GM12878 (cell line): ENCODE measurements at regions not wholly inside any gene's neighbourhood (a gene's known extent, or its start where the extent isn't known, plus 50 kb on each side); places are given as distances from the start of the nearest gene placed in this dataset.

Source experiments
- ATF2 ChIP-seq: IDR thresholded peaks from 2 replicates; pipeline ENCODE4 v1.6.1; 2012; ENCODE audit warnings: low read length, inconsistent platforms
- ATF3 ChIP-seq: IDR thresholded peaks from 2 replicates; pipeline ENCODE4 v1.6.1; 2011; ENCODE audit warnings: low read depth, mild to moderate bottlenecking, low read length, moderate library complexity, borderline replicate concordance; ENCODE audit errors: extremely low read depth
- ATF7 ChIP-seq: fragments of 450-650 bp; IDR thresholded peaks from 2 replicates; pipeline ENCODE4 v1.6.1; 2016; ENCODE audit warnings: low read depth, mild to moderate bottlenecking
- BMI1 ChIP-seq: fragments of 450-650 bp; IDR thresholded peaks from 2 replicates; pipeline ENCODE4 v1.6.1; 2016; ENCODE audit warnings: mild to moderate bottlenecking, moderate library complexity, borderline replicate concordance
- CBX3 ChIP-seq: fragments of 200-600 bp; sonication (generic); IDR thresholded peaks from 2 replicates; pipeline ENCODE4 v1.6.1; 2016; ENCODE audit warnings: low read depth, borderline replicate concordance
- CHD1 ChIP-seq: IDR thresholded peaks from 2 replicates; pipeline ENCODE4 v1.6.1; 2012; ENCODE audit warnings: low read depth, low read length, improper control_type of control experiment
- EGR1 ChIP-seq, 2 experiments: IDR thresholded peaks; 1 replicate in 1 of 2; 2 replicates in 1 of 2; pipeline ENCODE4 v1.6.1; 2011 to 2012; ENCODE audit warnings: low read depth in 2 of 2, low read length in 2 of 2, borderline replicate concordance in 1 of 2, mild to moderate bottlenecking in 1 of 2, moderate library complexity in 1 of 2
- IKZF2 ChIP-seq, 2 experiments: fragments of 450-650 bp; IDR thresholded peaks; 2 replicates each; pipeline ENCODE4 v1.6.1; 2017; ENCODE audit warnings: mild to moderate bottlenecking in 2 of 2, moderate library complexity in 2 of 2
- JUNB ChIP-seq: IDR thresholded peaks from 2 replicates; pipeline ENCODE4 v1.6.1; 2016; ENCODE audit warnings: antibody characterized with exemption, mild to moderate bottlenecking
- MEF2B ChIP-seq: fragments of 450-650 bp; IDR thresholded peaks from 2 replicates; pipeline ENCODE4 v1.6.1; 2018; ENCODE audit warnings: mild to moderate bottlenecking, moderate library complexity; ENCODE audit not compliant: partially characterized antibody, poor library complexity, severe bottlenecking
- NFYB ChIP-seq: IDR thresholded peaks from 2 replicates; pipeline ENCODE4 v1.6.1; 2011; ENCODE audit warnings: low read depth, mild to moderate bottlenecking, low read length, improper control_type of control experiment, moderate library complexity; ENCODE audit not compliant: insufficient read depth
- NR2C2 ChIP-seq: IDR thresholded peaks from 2 replicates; pipeline ENCODE4 v1.6.1; 2011; ENCODE audit warnings: borderline replicate concordance, low read depth; ENCODE audit not compliant: control insufficient read depth, insufficient read length
- NR2F1 ChIP-seq: fragments of 450-650 bp; conservative IDR thresholded peaks from 2 replicates; pipeline ENCODE4 v1.6.1; 2017; ENCODE audit warnings: mild to moderate bottlenecking
- PAX8 ChIP-seq: fragments of 450-650 bp; IDR thresholded peaks from 2 replicates; pipeline ENCODE4 v1.6.1; 2017; ENCODE audit warnings: mild to moderate bottlenecking, moderate library complexity
- POLR2AphosphoS5 ChIP-seq: IDR thresholded peaks from 2 replicates; pipeline ENCODE4 v1.6.1; 2011; ENCODE audit warnings: mild to moderate bottlenecking, low read length, inconsistent platforms
- POU2F2 ChIP-seq: IDR thresholded peaks from 3 replicates; pipeline ENCODE4 v1.6.1; 2011; ENCODE audit warnings: low read depth, mild to moderate bottlenecking, low read length, borderline replicate concordance
- SIN3A ChIP-seq: IDR thresholded peaks from 2 replicates; pipeline ENCODE4 v1.6.1; 2012; ENCODE audit warnings: low read depth, low read length, improper control_type of control experiment
- SKIL ChIP-seq: fragments of 450-650 bp; IDR thresholded peaks from 2 replicates; pipeline ENCODE4 v1.6.1; 2017; ENCODE audit warnings: mild to moderate bottlenecking, low read depth, inconsistent platforms; ENCODE audit not compliant: poor library complexity, severe bottlenecking
- SMARCA5 ChIP-seq: fragments of 450-650 bp; IDR thresholded peaks from 2 replicates; pipeline ENCODE4 v1.6.1; 2017; ENCODE audit warnings: mild to moderate bottlenecking
- STAT1 ChIP-seq: fragments of 450-650 bp; conservative IDR thresholded peaks from 2 replicates; pipeline ENCODE4 v1.6.1; 2014; ENCODE audit warnings: antibody characterized with exemption, mild to moderate bottlenecking
- TBL1XR1 ChIP-seq: IDR thresholded peaks from 2 replicates; pipeline ENCODE4 v1.6.1; 2012; ENCODE audit warnings: low read depth, low read length, improper control_type of control experiment
- ZNF274 ChIP-seq: IDR thresholded peaks from one replicate; pipeline ENCODE4 v1.8.0; 2011; ENCODE audit not compliant: insufficient read length, insufficient read depth
- ZSCAN29 ChIP-seq: fragments of 450-650 bp; IDR thresholded peaks from 2 replicates; pipeline ENCODE4 v1.6.1; 2017; ENCODE audit warnings: mild to moderate bottlenecking, moderate library complexity
- TF ChIP-seq, protein P1 (sequence below): fragments of 450-650 bp; formaldehyde crosslinking; IDR thresholded peaks from 2 replicates; pipeline ENCODE4 v1.4.0; 2022; ENCODE audit warnings: mild to moderate bottlenecking, moderate library complexity
- TF ChIP-seq, protein P2 (sequence below): IDR thresholded peaks from 2 replicates; pipeline ENCODE4 v1.6.1; 2011; ENCODE audit warnings: borderline replicate concordance, low read depth, mild to moderate bottlenecking, moderate library complexity, mixed read lengths, low read length; ENCODE audit not compliant: insufficient read depth; ENCODE audit errors: extremely low read length

DNA sequence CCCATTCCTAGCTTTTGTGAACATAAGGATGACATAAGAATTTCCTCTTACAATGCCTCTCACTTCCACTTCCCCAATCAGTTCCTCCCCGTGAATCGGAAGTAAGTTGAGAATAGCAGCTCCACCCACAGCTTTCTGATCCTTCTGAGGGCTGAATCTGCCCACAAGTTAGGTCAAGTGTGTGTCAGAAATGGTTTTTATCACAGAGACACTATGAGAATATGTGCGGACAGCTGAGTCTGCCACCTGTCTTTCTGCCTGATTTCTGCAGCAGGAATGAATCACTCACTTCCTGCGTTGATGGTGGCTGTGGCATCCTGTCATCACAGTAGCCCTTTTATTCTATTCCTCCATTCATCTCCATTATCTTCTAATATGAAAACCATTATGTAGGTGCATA, 70.2 kb downstream of the RIN2 start (continued):
- TF ChIP-seq SMARCA5 (no peak), ATF3 (no peak), ZSCAN29 (no peak), SKIL (peak; percentile 70), ZNF274 (no peak), STAT1 (no peak), NR2F1 (peak; percentile 69), ATF7 (peak; percentile 89), CHD1 (no peak), NFYB (no peak), TBL1XR1 (no peak), NR2C2 (no peak), SIN3A (no peak), BMI1 (no peak), ATF2 (peak; percentile 58), IKZF2 (IDR thresholded peaks at IDR 0.05) (peak in 1 of 2 experiments; percentile 77), EGR1 (IDR thresholded peaks at IDR 0.05; ENCODE audit: borderline replicate concordance in 1 of 2, low read depth in 2 of 2, low read length in 2 of 2) (peak in 1 of 2 experiments; percentile 85; a peak in 1 of 3 replicates), POLR2AphosphoS5 (no peak), CBX3 (no peak), POU2F2 (no peak), PAX8 (no peak), MEF2B (peak; percentile 46), JUNB (peak; percentile 78)
- TF ChIP-seq, protein P1, sequence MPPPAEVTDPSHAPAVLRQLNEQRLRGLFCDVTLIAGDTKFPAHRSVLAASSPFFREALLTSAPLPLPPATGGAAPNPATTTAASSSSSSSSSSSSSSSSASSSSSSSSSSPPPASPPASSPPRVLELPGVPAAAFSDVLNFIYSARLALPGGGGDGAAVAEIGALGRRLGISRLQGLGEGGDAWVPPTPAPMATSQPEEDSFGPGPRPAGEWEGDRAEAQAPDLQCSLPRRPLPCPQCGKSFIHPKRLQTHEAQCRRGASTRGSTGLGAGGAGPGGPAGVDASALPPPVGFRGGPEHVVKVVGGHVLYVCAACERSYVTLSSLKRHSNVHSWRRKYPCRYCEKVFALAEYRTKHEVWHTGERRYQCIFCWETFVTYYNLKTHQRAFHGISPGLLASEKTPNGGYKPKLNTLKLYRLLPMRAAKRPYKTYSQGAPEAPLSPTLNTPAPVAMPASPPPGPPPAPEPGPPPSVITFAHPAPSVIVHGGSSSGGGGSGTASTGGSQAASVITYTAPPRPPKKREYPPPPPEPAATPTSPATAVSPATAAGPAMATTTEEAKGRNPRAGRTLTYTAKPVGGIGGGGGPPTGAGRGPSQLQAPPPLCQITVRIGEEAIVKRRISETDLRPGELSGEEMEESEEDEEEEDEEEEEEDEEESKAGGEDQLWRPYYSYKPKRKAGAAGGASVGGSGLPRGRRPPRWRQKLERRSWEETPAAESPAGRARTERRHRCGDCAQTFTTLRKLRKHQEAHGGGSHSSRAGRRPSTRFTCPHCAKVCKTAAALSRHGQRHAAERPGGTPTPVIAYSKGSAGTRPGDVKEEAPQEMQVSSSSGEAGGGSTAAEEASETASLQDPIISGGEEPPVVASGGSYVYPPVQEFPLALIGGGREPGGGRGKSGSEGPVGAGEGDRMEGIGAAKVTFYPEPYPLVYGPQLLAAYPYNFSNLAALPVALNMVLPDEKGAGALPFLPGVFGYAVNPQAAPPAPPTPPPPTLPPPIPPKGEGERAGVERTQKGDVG (CRISPR knock-in tag) = no peak
- TF ChIP-seq, protein P2, sequence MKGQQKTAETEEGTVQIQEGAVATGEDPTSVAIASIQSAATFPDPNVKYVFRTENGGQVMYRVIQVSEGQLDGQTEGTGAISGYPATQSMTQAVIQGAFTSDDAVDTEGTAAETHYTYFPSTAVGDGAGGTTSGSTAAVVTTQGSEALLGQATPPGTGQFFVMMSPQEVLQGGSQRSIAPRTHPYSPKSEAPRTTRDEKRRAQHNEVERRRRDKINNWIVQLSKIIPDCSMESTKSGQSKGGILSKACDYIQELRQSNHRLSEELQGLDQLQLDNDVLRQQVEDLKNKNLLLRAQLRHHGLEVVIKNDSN = no peak
